K562 (cell line): ENCODE measurements at regions not wholly inside any gene's neighbourhood (a gene's known extent, or its start where the extent isn't known, plus 50 kb on each side); places are given as distances from the start of the nearest gene placed in this dataset.

Source experiments
- ATAC-seq: fragments of 200-7000 bp; cut with Tn5 transposase; 3 replicates; pipeline ENCODE4 v1.9.1; 2020; ENCODE audit warnings: moderate library complexity
- BruUV-seq: library from RNA; stranded (reverse); fragments of 400-500 nt; replicated peaks from 2 replicates; lab custom pipeline; 2021; lab: Mats Ljungman, UMichigan
- CTCF ChIA-PET: fragments of 300-600 bp; formaldehyde crosslinking; extraction: SDS; loops from one replicate; lab custom pipeline; 2021; ENCODE audit warnings: low intra/inter-chr PET ratio; lab: Yijun Ruan, JAX
- POLR2A ChIA-PET: fragments of 300-600, 350-650 bp; sonication (Branson Sonifier 250); formaldehyde crosslinking; extraction: SDS; loops from one replicate; lab custom pipeline; 2021; ENCODE audit warnings: antibody characterized with exemption, inconsistent platforms; lab: Yijun Ruan, JAX
- DNase-seq, 4 experiments: peaks; one replicate each; pipeline versions ENCODE4 v3.0.0 to v3.0.0-alpha.2; 2011 to 2018; ENCODE audit warnings: low spot score in 3 of 4, mixed read lengths in 3 of 4; ENCODE audit errors: extremely low read depth in 1 of 4
- FAIRE-seq: peaks from 2 replicates; lab custom pipeline; 2011; peaks lifted over from hg19 to GRCh38; lab: Jason Lieb, UNC
- H2AFZ ChIP-seq: 2 replicates; pipeline ENCODE4 v1.6.0; 2011; ENCODE audit warnings: low read depth, low read length, control low read depth, inconsistent platforms
- H3K27ac ChIP-seq: fragments of 200-600 bp; 3 replicates; pipeline ENCODE4 v1.8.0; 2011; ENCODE audit warnings: low read depth, mild to moderate bottlenecking, control low read depth, inconsistent platforms, low read length, moderate library complexity, mixed read lengths; ENCODE audit errors: extremely low read depth
- H3K27me3 ChIP-seq, 2 experiments: fragments of 300-600 bp in 1 of 2; 2 replicates in 1 of 2; 3 replicates in 1 of 2; pipeline versions ENCODE4 v1.6.0 to v1.8.0; 2011; ENCODE audit warnings: inconsistent platforms in 2 of 2, low read length in 2 of 2, mild to moderate bottlenecking in 1 of 2, mixed read lengths in 1 of 2, moderate library complexity in 1 of 2; ENCODE audit not compliant: control insufficient read depth in 2 of 2, insufficient read depth in 2 of 2
- H3K36me3 ChIP-seq: fragments of 300-600 bp; 3 replicates; pipeline ENCODE4 v1.8.0; 2011; ENCODE audit warnings: mild to moderate bottlenecking, low read length, inconsistent platforms; ENCODE audit not compliant: control insufficient read depth, insufficient read depth
- H3K4me1 ChIP-seq, 2 experiments: fragments of 200-600 bp in 1 of 2; replicated peaks in 1 of 2; 2 replicates in 1 of 2; 3 replicates in 1 of 2; pipeline versions ENCODE4 v1.5.1 to v1.8.0; 2011; ENCODE audit warnings: inconsistent platforms in 2 of 2, low read length in 2 of 2, mild to moderate bottlenecking in 1 of 2, mixed read lengths in 1 of 2, moderate library complexity in 1 of 2; ENCODE audit not compliant: control insufficient read depth in 2 of 2, insufficient read depth in 2 of 2
- H3K4me2 ChIP-seq: 2 replicates; pipeline ENCODE4 v1.6.1; 2011; ENCODE audit warnings: low read length, control low read depth, inconsistent platforms, mixed read lengths; ENCODE audit not compliant: insufficient read depth
- H3K4me3 ChIP-seq: fragments of 200-600 bp; sonication (generic), shearing (Covaris generic); 2 replicates; pipeline ENCODE4 v1.5.1; 2016; ENCODE audit warnings: control low read depth, inconsistent platforms
- H3K79me2 ChIP-seq: fragments of 200-600 bp; 3 replicates; pipeline ENCODE4 v1.8.0; 2011; ENCODE audit warnings: low read length, inconsistent platforms; ENCODE audit not compliant: control insufficient read depth, insufficient read depth
- H3K9ac ChIP-seq, 2 experiments: 2 replicates each; pipeline versions ENCODE4 v1.6.0 to v1.6.1; 2011; ENCODE audit warnings: low read depth in 2 of 2, low read length in 2 of 2, control low read depth in 1 of 2, inconsistent platforms in 1 of 2, mild to moderate bottlenecking in 1 of 2, mixed read lengths in 1 of 2; ENCODE audit not compliant: insufficient read depth in 1 of 2
- H3K9me1 ChIP-seq: one replicate; pipeline ENCODE4 v1.6.0; 2011; ENCODE audit warnings: inconsistent platforms, mild to moderate bottlenecking, low read length, moderate library complexity; ENCODE audit not compliant: control insufficient read depth, insufficient read depth
- H3K9me3 ChIP-seq: replicated peaks from 2 replicates; pipeline ENCODE4 v1.5.1; 2011; ENCODE audit warnings: low read depth, low read length, inconsistent platforms; ENCODE audit not compliant: control insufficient read depth, insufficient read depth
- H4K20me1 ChIP-seq: replicated peaks from 2 replicates; pipeline ENCODE4 v1.6.1; 2011; ENCODE audit warnings: low read length, inconsistent platforms, mixed read lengths; ENCODE audit not compliant: control insufficient read depth, insufficient read depth
- ARID1B ChIP-seq: fragments of 450-650 bp; IDR thresholded peaks from 2 replicates; pipeline ENCODE4 v1.6.1; 2016; ENCODE audit warnings: antibody characterized with exemption, mild to moderate bottlenecking, inconsistent platforms
- CHD7 ChIP-seq: fragments of 200-600 bp; sonication (generic); IDR thresholded peaks from one replicate; pipeline ENCODE4 v1.6.1; 2012; ENCODE audit warnings: mild to moderate bottlenecking, low read depth, low read length, inconsistent platforms
- CUX1 ChIP-seq: fragments of 200-800 bp; sonication (Bioruptor generic); IDR thresholded peaks from 2 replicates; pipeline ENCODE4 v1.6.1; 2016; ENCODE audit warnings: missing genetic modification characterization, missing compliant biosample characterization
- ZNF133 ChIP-seq: fragments of 250-450 bp; sonication (Bioruptor Pico); IDR thresholded peaks from 2 replicates; pipeline ENCODE4 v1.4.0; 2020; ENCODE audit warnings: mild to moderate bottlenecking
- WGBS: fragments of 100-300 bp; shearing (Covaris generic); methylation state at CpG from one replicate; pipeline ENCODE4 v1.1.6; 2016; ENCODE audit warnings: low coverage, mixed read lengths; ENCODE audit not compliant: insufficient coverage; ENCODE audit errors: missing lambda C conversion rate; 5-methylcytosine and 5-hydroxymethylcytosine counted together
- in situ Hi-C: fragments of 300-500 bp; cut with MboI; formaldehyde crosslinking; loops from 4 replicates; pipeline ENCODE4 v1.15.0; 2018; ENCODE audit warnings: inconsistent platforms, mixed read lengths
- intact Hi-C: fragments of 100-400 bp; cut with micrococcal nuclease; formaldehyde crosslinking; loops from 2 replicates; pipeline ENCODE4 v1.14.2; 2022

GRCh38 chr12:72746048-72746447 lies 473.9 kb downstream of the TRHDE start:
- Histone ChIP-seq H2AFZ (no peak overlapping the region), H3K9me3 (no peaks in the 10 kb centered on the region), H3K4me2 (no peak overlapping the region), H3K9ac (no peak overlapping the region), H3K27me3 (no peaks in the 10 kb centered on the region), H3K36me3 (no peaks in the 10 kb centered on the region), H3K4me3 (no peak overlapping the region), H3K79me2 (no peaks in the 10 kb centered on the region), H3K4me1 (no peaks in the 10 kb centered on the region), H3K9me1 (no peaks in the 10 kb centered on the region), H3K27ac (no peak overlapping the region), H4K20me1 (no peaks in the 10 kb centered on the region)
- WGBS: 0% methylated on average over 2 of the region's 2 CpGs
- in situ Hi-C loops: no loop called here
- DNase-seq: no peak
- no peak for ATAC-seq
- intact Hi-C loops: no loop called here
- POLR2A ChIA-PET: no interaction called here
- TF ChIP-seq ARID1B (no peak), CUX1 (CRISPR knock-in tag) (no peak), ZNF133 (no peak), CHD7 (no peak)
- CTCF ChIA-PET: no interaction called here
- no peak for FAIRE-seq
- BruUV-seq: no TSS peak
